ENCODE measurements at regions not wholly inside any gene's neighbourhood (a gene's known extent, or its start where the extent isn't known, plus 50 kb on each side); places are given as distances from the start of the nearest gene placed in this dataset.

DNA sequence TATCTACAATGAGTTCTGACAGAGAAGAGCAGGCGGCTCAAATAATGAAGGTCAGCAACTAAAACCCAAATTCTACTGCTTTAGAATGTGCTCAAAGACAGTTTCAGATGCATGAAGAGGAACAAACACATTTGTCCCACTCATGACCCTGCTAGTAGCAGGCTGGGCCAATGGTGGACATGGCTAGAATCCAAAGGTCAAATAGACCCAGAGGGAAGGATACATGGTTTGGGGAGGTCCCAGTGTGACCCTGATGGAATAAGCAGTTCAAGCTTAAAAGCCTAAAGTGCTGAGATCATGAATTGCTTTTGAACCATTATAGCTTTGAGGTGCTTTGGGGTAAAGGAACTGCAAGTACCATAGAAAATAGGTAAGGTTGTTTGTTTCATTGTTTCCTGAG is 450.7 kb downstream of the MID1IP1 start:
- ChIA-PET CTCF (no interaction called here), POLR2A (no interaction called here)
- no peak overlapping the region for H3K4me3 ChIP-seq (ENCODE audit: low read depth, low read length)
- no peak for DNase-seq (ENCODE audit: low read depth, low spot score)
- TF ChIP-seq, protein P1, sequence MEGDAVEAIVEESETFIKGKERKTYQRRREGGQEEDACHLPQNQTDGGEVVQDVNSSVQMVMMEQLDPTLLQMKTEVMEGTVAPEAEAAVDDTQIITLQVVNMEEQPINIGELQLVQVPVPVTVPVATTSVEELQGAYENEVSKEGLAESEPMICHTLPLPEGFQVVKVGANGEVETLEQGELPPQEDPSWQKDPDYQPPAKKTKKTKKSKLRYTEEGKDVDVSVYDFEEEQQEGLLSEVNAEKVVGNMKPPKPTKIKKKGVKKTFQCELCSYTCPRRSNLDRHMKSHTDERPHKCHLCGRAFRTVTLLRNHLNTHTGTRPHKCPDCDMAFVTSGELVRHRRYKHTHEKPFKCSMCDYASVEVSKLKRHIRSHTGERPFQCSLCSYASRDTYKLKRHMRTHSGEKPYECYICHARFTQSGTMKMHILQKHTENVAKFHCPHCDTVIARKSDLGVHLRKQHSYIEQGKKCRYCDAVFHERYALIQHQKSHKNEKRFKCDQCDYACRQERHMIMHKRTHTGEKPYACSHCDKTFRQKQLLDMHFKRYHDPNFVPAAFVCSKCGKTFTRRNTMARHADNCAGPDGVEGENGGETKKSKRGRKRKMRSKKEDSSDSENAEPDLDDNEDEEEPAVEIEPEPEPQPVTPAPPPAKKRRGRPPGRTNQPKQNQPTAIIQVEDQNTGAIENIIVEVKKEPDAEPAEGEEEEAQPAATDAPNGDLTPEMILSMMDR (IDR thresholded peaks at IDR 0.05; ENCODE audit: insufficient read depth, low read length, missing control alignments), result no peak

DNA sequence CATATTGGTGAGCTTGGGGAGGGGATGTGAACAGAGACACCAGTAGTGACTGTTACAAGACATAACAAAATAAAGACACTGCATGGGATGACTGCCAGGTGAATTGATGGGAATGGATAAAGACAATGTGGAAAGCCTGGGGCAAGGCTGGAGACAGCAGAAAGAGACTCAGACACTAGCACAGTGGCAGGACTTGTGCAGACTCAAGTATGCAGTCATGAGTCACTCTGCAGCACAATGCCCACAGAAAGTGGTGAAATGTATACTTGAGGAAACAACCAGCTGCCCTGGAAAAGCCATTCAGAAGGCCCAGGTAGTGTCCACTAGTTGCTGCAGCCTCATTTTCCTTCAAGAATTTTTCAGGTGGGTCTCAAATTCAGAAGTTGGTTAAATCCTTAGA is 452.3 kb downstream of the MID1IP1 start:
- ChIA-PET CTCF (no interaction called here), POLR2A (no interaction called here)
- DNase-seq (ENCODE audit: low read depth, low spot score), result no peak
- TF ChIP-seq, protein P1 (IDR thresholded peaks at IDR 0.05; ENCODE audit: insufficient read depth, low read length, missing control alignments), result no peak
- H3K4me3 ChIP-seq (ENCODE audit: low read depth, low read length), result no peak overlapping the region

DNA sequence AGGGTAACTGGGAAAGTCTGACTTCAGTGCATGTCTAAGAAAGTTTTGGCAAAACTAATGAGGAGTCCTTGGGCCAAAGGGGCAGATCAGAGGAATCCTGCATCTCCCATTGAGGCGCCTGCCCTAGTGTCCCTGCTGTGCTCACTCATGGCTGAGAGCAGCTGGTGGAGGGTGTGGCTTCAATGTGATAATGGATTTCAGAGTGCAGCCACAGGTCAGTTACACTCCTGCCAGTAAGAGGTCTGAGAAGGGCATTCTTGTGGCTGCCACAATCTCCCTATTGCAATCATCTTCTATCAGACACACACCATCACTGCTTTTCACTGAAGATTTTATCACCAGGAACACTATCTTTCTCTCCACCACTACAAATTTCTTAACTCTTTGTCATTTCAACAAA is 457.1 kb downstream of the MID1IP1 start:
- ChIA-PET CTCF (no interaction called here), POLR2A (no interaction called here)
- no peak for DNase-seq (ENCODE audit: low read depth, low spot score)
- TF ChIP-seq, protein P1 (IDR thresholded peaks at IDR 0.05; ENCODE audit: insufficient read depth, low read length, missing control alignments), result no peak
- no peak overlapping the region for H3K4me3 ChIP-seq (ENCODE audit: low read depth, low read length)

DNA sequence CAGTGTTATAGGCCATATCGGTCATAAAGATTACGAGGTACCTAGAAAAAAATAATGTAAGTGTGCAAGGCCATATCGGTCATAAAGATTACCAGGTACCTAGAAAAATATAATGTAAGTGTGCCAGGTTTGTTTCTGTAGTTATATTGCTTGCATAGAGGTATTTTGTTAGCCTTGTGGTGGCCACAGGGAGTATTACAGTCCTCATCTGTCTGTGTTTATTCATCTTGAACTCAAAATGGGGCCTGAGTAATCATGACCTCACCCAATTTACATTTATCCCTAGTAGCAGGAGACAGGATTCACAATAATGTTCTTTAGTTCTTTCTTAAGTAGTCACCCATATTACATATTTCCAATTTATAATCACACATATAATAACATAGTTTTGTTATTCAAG is 459.7 kb downstream of the MID1IP1 start:
- POLR2A ChIA-PET, result no interaction called here
- H3K4me3 ChIP-seq (ENCODE audit: low read depth, low read length), result no peak overlapping the region
- CTCF ChIA-PET, result no interaction called here
- no peak for DNase-seq (ENCODE audit: low read depth, low spot score)
- TF ChIP-seq, protein P1 (IDR thresholded peaks at IDR 0.05; ENCODE audit: insufficient read depth, low read length, missing control alignments), result no peak

DNA sequence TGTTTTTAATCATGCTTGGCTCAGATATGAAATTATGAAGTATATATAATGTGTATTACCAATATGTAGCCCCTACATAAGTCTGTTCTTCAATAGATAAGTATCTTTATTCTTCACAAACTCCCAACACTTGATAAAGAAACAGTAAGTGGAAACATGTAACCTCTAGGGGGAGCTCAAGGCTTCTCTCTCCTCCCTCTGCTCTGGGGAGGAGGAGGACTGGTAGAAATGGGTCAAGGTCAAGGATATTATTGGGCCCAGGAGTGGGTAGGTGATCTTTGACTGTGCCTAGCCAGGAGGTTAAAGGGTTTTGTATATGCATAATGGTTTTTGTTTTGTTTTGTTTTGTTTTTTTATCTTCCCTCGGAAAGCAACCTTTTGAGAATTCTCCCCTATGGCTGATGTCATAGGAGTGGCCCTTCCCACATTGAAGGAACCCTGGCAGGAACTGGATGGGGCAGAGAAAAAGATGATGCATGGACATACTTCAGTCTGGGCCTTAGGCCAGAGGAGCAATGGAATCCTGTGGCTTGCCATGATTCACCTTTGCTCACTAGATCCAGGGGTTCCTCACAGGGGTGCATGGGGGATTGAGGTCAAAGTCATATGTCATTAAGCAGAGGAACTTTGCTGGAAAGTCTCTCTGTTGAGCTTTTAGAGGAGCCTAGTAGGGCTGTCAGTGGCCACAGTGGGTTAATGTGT is 460.3 kb downstream of the MID1IP1 start:
- POLR2A ChIA-PET, result no interaction called here
- CTCF ChIA-PET, result no interaction called here
- TF ChIP-seq, protein P1 (IDR thresholded peaks at IDR 0.05; ENCODE audit: insufficient read depth, low read length, missing control alignments), result no peak
- H3K4me3 ChIP-seq (ENCODE audit: low read depth, low read length), result no peak overlapping the region
- no peak for DNase-seq (ENCODE audit: low read depth, low spot score)

DNA sequence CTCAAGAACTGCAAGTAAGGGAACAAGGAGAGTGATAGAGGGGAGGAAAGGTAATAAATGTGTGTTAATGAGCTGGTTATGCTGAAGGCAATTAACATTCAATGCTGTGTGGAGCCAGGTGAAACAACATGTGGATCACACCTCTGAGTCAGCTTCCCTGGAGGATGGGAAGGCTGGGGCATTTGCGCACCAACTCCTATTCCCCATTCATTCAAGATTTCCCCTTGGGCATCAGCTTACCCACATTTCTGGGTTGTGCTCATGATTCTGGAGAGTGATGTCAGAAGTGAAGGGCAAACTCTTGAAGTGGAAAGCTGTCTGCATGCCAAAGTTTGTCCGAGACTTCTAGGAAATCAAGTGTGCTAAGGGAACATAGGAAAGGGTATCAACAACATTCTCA is 461.4 kb downstream of the MID1IP1 start:
- no peak for DNase-seq (ENCODE audit: low read depth, low spot score)
- H3K4me3 ChIP-seq (ENCODE audit: low read depth, low read length), result no peak overlapping the region
- ChIA-PET CTCF (interaction anchor here (0.7 kb wide), 1 partner anchor 11 kb away, joined by 3 read pairs; no protein-coding TSS in a partner anchor), POLR2A (no interaction called here)
- TF ChIP-seq, protein P1 (IDR thresholded peaks at IDR 0.05; ENCODE audit: insufficient read depth, low read length, missing control alignments), result no peak
